HG02642 (cell line): ENCODE measurements at regions not wholly inside any gene's neighbourhood (a gene's known extent, or its start where the extent isn't known, plus 50 kb on each side); places are given as distances from the start of the nearest gene placed in this dataset.
A peak's percentile ranks its signal among the peaks of the same experiment; 100 is the strongest.

Source experiments
- ATAC-seq: cut with Tn5 transposase; IDR thresholded peaks from one replicate; pipeline ENCODE4 v1.9.1; 2021; ENCODE audit warnings: mild to moderate bottlenecking; ENCODE audit not compliant: unreplicated experiment, poor library complexity

GRCh38 chr14:100381395-100382105 is 58.4 kb downstream of the SLC25A47 start:
- ATAC-seq: no peak

GRCh38 chr14:100382106-100382455 is 58.9 kb downstream of the SLC25A47 start:
- ATAC-seq: no peak

- peak; percentile 77 for ATAC-seq
Measured at GRCh38 chr14:100383727-100384158, 60.6 kb downstream of the SLC25A47 start.

- no peak for ATAC-seq
Measured at GRCh38 chr14:100384277-100384676, 61.1 kb downstream of the SLC25A47 start.

GRCh38 chr14:100384819-100385813 is 62.0 kb downstream of the SLC25A47 start:
- ATAC-seq: no peak

GRCh38 chr14:100386121-100386520 is 63.0 kb downstream of the SLC25A47 start:
- no peak for ATAC-seq

GRCh38 chr14:100386846-100387245 is 63.7 kb downstream of the SLC25A47 start:
- ATAC-seq: no peak

- no peak for ATAC-seq
Measured at GRCh38 chr14:100387450-100387849, 64.3 kb downstream of the SLC25A47 start.

- ATAC-seq: no peak
Measured at GRCh38 chr14:100388103-100389054, 65.2 kb downstream of the SLC25A47 start.

- no peak for ATAC-seq
Measured at GRCh38 chr14:100389497-100390104, 66.5 kb downstream of the SLC25A47 start.

GRCh38 chr14:100391173-100391572 is 68.0 kb downstream of the SLC25A47 start:
- ATAC-seq: no peak

GRCh38 chr14:100391724-100392123 is 68.6 kb downstream of the SLC25A47 start:
- no peak for ATAC-seq

GRCh38 chr14:100392356-100392755 is 69.2 kb downstream of the SLC25A47 start:
- no peak for ATAC-seq

GRCh38 chr14:100393362-100393761 is 70.2 kb downstream of the SLC25A47 start:
- no peak for ATAC-seq

GRCh38 chr14:100393906-100394732 is 71.0 kb downstream of the SLC25A47 start:
- no peak for ATAC-seq

- no peak for ATAC-seq
Measured at GRCh38 chr14:100394886-100395672, 71.9 kb downstream of the SLC25A47 start.

- ATAC-seq: no peak
Measured at GRCh38 chr14:100396266-100396795, 73.2 kb downstream of the SLC25A47 start.

GRCh38 chr14:100397005-100397404 is 73.9 kb downstream of the SLC25A47 start:
- no peak for ATAC-seq
